ENCODE measurements at regions not wholly inside any gene's neighbourhood (a gene's known extent, or its start where the extent isn't known, plus 50 kb on each side); places are given as distances from the start of the nearest gene placed in this dataset.

GRCh38 chr13:47564041-47564440, 437.0 kb downstream of the SUCLA2 start:
- in situ Hi-C loops (cut with HindIII; ENCODE audit: low pct_ligation_motif_present, low pct_unique_long_range_greater_than_20kb, low sequenced_read_pairs) = no loop called here
- DNase-seq = no peak

GRCh38 chr13:47556703-47557102, 444.4 kb downstream of the SUCLA2 start:
- DNase-seq = no peak
- in situ Hi-C loops (cut with HindIII; ENCODE audit: low pct_ligation_motif_present, low pct_unique_long_range_greater_than_20kb, low sequenced_read_pairs) = no loop called here

- DNase-seq = no peak
- in situ Hi-C loops (cut with HindIII; ENCODE audit: low pct_ligation_motif_present, low pct_unique_long_range_greater_than_20kb, low sequenced_read_pairs) = no loop called here
These were observed 445.8 kb downstream of the SUCLA2 start for GRCh38 chr13:47555235-47555634.

- no peak for DNase-seq
- in situ Hi-C loops (cut with HindIII; ENCODE audit: low pct_ligation_motif_present, low pct_unique_long_range_greater_than_20kb, low sequenced_read_pairs) = no loop called here
These were observed 447.6 kb downstream of the SUCLA2 start for GRCh38 chr13:47553329-47553977.

GRCh38 chr13:47549219-47549752, 451.8 kb downstream of the SUCLA2 start:
- DNase-seq = no peak
- in situ Hi-C loops (cut with HindIII; ENCODE audit: low pct_ligation_motif_present, low pct_unique_long_range_greater_than_20kb, low sequenced_read_pairs) = no loop called here

GRCh38 chr13:47548294-47548840, 452.7 kb downstream of the SUCLA2 start:
- in situ Hi-C loops (cut with HindIII; ENCODE audit: low pct_ligation_motif_present, low pct_unique_long_range_greater_than_20kb, low sequenced_read_pairs) = no loop called here
- DNase-seq = no peak

- no peak for DNase-seq
- in situ Hi-C loops (cut with HindIII; ENCODE audit: low pct_ligation_motif_present, low pct_unique_long_range_greater_than_20kb, low sequenced_read_pairs) = no loop called here
These were observed 454.5 kb downstream of the SUCLA2 start for GRCh38 chr13:47546391-47547225.

- DNase-seq = no peak
These were observed 455.7 kb downstream of the SUCLA2 start for GRCh38 chr13:47545201-47546024.

GRCh38 chr13:47539317-47539716, 461.8 kb downstream of the SUCLA2 start:
- in situ Hi-C loops (cut with HindIII; ENCODE audit: low pct_ligation_motif_present, low pct_unique_long_range_greater_than_20kb, low sequenced_read_pairs) = no loop called here
- no peak for DNase-seq

More at GRCh38 chr13:47545201-47546024, 455.7 kb downstream of the SUCLA2 start:
- in situ Hi-C loops (cut with HindIII; ENCODE audit: low pct_ligation_motif_present, low pct_unique_long_range_greater_than_20kb, low sequenced_read_pairs) = no loop called here

- no peak for DNase-seq
- in situ Hi-C loops (cut with HindIII; ENCODE audit: low pct_ligation_motif_present, low pct_unique_long_range_greater_than_20kb, low sequenced_read_pairs) = no loop called here
These were observed 477.3 kb downstream of the SUCLA2 start for GRCh38 chr13:47523771-47524170.

GRCh38 chr13:47521890-47522487, 479.1 kb downstream of the SUCLA2 start:
- in situ Hi-C loops (cut with HindIII; ENCODE audit: low pct_ligation_motif_present, low pct_unique_long_range_greater_than_20kb, low sequenced_read_pairs) = no loop called here
- DNase-seq = no peak

- no peak for DNase-seq
- in situ Hi-C loops (cut with HindIII; ENCODE audit: low pct_ligation_motif_present, low pct_unique_long_range_greater_than_20kb, low sequenced_read_pairs) = no loop called here
These were observed 481.4 kb downstream of the SUCLA2 start for GRCh38 chr13:47519626-47520025.

GRCh38 chr13:47518530-47518929, 482.5 kb downstream of the SUCLA2 start:
- in situ Hi-C loops (cut with HindIII; ENCODE audit: low pct_ligation_motif_present, low pct_unique_long_range_greater_than_20kb, low sequenced_read_pairs) = no loop called here
- no peak for DNase-seq

GRCh38 chr13:47511647-47512046, 489.4 kb downstream of the SUCLA2 start:
- in situ Hi-C loops (cut with HindIII; ENCODE audit: low pct_ligation_motif_present, low pct_unique_long_range_greater_than_20kb, low sequenced_read_pairs) = no loop called here
- DNase-seq = no peak

- DNase-seq = no peak
- in situ Hi-C loops (cut with HindIII; ENCODE audit: low pct_ligation_motif_present, low pct_unique_long_range_greater_than_20kb, low sequenced_read_pairs) = no loop called here
These were observed 492.4 kb downstream of the SUCLA2 start for GRCh38 chr13:47508527-47509228.

GRCh38 chr13:47503475-47503874, 497.6 kb downstream of the SUCLA2 start:
- DNase-seq = no peak
- in situ Hi-C loops (cut with HindIII; ENCODE audit: low pct_ligation_motif_present, low pct_unique_long_range_greater_than_20kb, low sequenced_read_pairs) = no loop called here

GRCh38 chr13:47502166-47502565, 498.9 kb downstream of the SUCLA2 start:
- DNase-seq = no peak
- in situ Hi-C loops (cut with HindIII; ENCODE audit: low pct_ligation_motif_present, low pct_unique_long_range_greater_than_20kb, low sequenced_read_pairs) = no loop called here
